Adrenal gland (tissue), 5 donors: ENCODE measurements at regions not wholly inside any gene's neighbourhood (a gene's known extent, or its start where the extent isn't known, plus 50 kb on each side); places are given as distances from the start of the nearest gene placed in this dataset.
"Not testable (repeated sequence)": the region's sequence is repeated elsewhere in the genome, so short reads cannot be mapped to it uniquely, and the experiment has no call there.

ENCODE experiments used
- POLR2A ChIP-seq, 2 donors: fragments of 450-650 bp; IDR thresholded peaks; one replicate each; pipeline ENCODE4 v1.6.1; 2017; ENCODE audit warnings: antibody characterized with exemption in 2 of 2, mild to moderate bottlenecking in 2 of 2, moderate library complexity in 1 of 2
- TF ChIP-seq, protein P1 (sequence below), 6 experiments: fragments of 450-650 bp in 4 of 6; fragments of 200-600 bp in 2 of 6; sonication (generic) in 1 of 6; IDR thresholded peaks; 1 replicate in 5 of 6; 2 replicates in 1 of 6; pipeline versions ENCODE4 v1.5.1 to v1.8.0; 2016 to 2021; ENCODE audit warnings: antibody characterized with exemption in 6 of 6, mild to moderate bottlenecking in 2 of 6, moderate library complexity in 1 of 6
- donor health status: DM: no; HTN: no; CAD: no.

GRCh38 chr1:120659133-120659532, 64.6 kb upstream of the NBPF26 start:
- not testable (repeated sequence) for TF ChIP-seq POLR2A (IDR thresholded peaks at IDR 0.05)
- TF ChIP-seq, protein P1, sequence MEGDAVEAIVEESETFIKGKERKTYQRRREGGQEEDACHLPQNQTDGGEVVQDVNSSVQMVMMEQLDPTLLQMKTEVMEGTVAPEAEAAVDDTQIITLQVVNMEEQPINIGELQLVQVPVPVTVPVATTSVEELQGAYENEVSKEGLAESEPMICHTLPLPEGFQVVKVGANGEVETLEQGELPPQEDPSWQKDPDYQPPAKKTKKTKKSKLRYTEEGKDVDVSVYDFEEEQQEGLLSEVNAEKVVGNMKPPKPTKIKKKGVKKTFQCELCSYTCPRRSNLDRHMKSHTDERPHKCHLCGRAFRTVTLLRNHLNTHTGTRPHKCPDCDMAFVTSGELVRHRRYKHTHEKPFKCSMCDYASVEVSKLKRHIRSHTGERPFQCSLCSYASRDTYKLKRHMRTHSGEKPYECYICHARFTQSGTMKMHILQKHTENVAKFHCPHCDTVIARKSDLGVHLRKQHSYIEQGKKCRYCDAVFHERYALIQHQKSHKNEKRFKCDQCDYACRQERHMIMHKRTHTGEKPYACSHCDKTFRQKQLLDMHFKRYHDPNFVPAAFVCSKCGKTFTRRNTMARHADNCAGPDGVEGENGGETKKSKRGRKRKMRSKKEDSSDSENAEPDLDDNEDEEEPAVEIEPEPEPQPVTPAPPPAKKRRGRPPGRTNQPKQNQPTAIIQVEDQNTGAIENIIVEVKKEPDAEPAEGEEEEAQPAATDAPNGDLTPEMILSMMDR (IDR thresholded peaks at IDR 0.05), result not testable (repeated sequence)
